Thymus (tissue), 11 donors: ENCODE measurements at regions not wholly inside any gene's neighbourhood (a gene's known extent, or its start where the extent isn't known, plus 50 kb on each side); places are given as distances from the start of the nearest gene placed in this dataset.

Experiments
- DNase-seq, 9 donors: peaks; one replicate each; pipeline ENCODE4 v3.0.0-alpha.2; 2013; ENCODE audit warnings: low spot score in 9 of 9, low read depth in 6 of 9, missing footprints in 1 of 9
- H3K27ac ChIP-seq, 2 donors: one replicate each; pipeline ENCODE4 v1.5.1; 2013; ENCODE audit warnings: control low read depth in 1 of 2, low read depth in 1 of 2, low read length in 1 of 2, mild to moderate bottlenecking in 1 of 2, moderate library complexity in 1 of 2
- H3K27me3 ChIP-seq, 2 donors: one replicate each; pipeline ENCODE4 v1.5.1; 2013; ENCODE audit warnings: low read length in 1 of 2; ENCODE audit not compliant: control insufficient read depth in 2 of 2, insufficient read depth in 1 of 2
- H3K36me3 ChIP-seq, 2 donors: one replicate each; pipeline ENCODE4 v1.5.1; 2013; ENCODE audit warnings: low read length in 1 of 2, mild to moderate bottlenecking in 1 of 2, moderate library complexity in 1 of 2; ENCODE audit not compliant: control insufficient read depth in 2 of 2, insufficient read depth in 2 of 2
- H3K4me1 ChIP-seq, 2 donors: one replicate each; pipeline ENCODE4 v1.5.1; 2013; ENCODE audit warnings: low read length in 2 of 2; ENCODE audit not compliant: control insufficient read depth in 2 of 2, insufficient read depth in 2 of 2
- H3K4me3 ChIP-seq, 2 donors: one replicate each; pipeline ENCODE4 v1.5.1; 2013; ENCODE audit warnings: low read length in 2 of 2, control low read depth in 1 of 2, mild to moderate bottlenecking in 1 of 2
- H3K9me3 ChIP-seq, 2 donors: one replicate each; pipeline ENCODE4 v1.5.1; 2013; ENCODE audit warnings: low read length in 1 of 2, mild to moderate bottlenecking in 1 of 2; ENCODE audit not compliant: control insufficient read depth in 2 of 2, insufficient read depth in 1 of 2
- WGBS: extraction: QIAGEN DNeasy Blood & Tissue Kit; methylation state at CpG from one replicate; pipeline ENCODE4 v1.1.7; 2013; 5-methylcytosine and 5-hydroxymethylcytosine counted together
- donor health status: healthy.

GRCh38 chr2:145141981-145142380 lies 622.1 kb upstream of the ZEB2 start:
- no peaks in the 10 kb centered on the region for H3K9me3 ChIP-seq
- H3K4me1 ChIP-seq = no peaks in the 10 kb centered on the region
- H3K4me3 ChIP-seq = no peak overlapping the region
- no peaks in the 10 kb centered on the region for H3K36me3 ChIP-seq
- no peak for DNase-seq
- H3K27ac ChIP-seq = no peak overlapping the region
- 93% methylated on average over 2 of the region's 2 CpGs for WGBS
- H3K27me3 ChIP-seq = no peaks in the 10 kb centered on the region

- H3K27me3 ChIP-seq = no peaks in the 10 kb centered on the region
- no peaks in the 10 kb centered on the region for H3K9me3 ChIP-seq
- no peaks in the 10 kb centered on the region for H3K36me3 ChIP-seq
- no peak for DNase-seq
- H3K4me1 ChIP-seq = no peaks in the 10 kb centered on the region
- no peak overlapping the region for H3K4me3 ChIP-seq
- WGBS = 96% methylated on average over 4 of the region's 4 CpGs
- no peak overlapping the region for H3K27ac ChIP-seq
Observed at GRCh38 chr2:145140658-145141057, 620.7 kb upstream of the ZEB2 start.

GRCh38 chr2:145138626-145139025 lies 618.7 kb upstream of the ZEB2 start:
- H3K9me3 ChIP-seq = no peaks in the 10 kb centered on the region
- no peak overlapping the region for H3K4me3 ChIP-seq
- no peaks in the 10 kb centered on the region for H3K36me3 ChIP-seq
- no peaks in the 10 kb centered on the region for H3K4me1 ChIP-seq
- 96% methylated on average over 2 of the region's 2 CpGs for WGBS
- no peaks in the 10 kb centered on the region for H3K27me3 ChIP-seq
- H3K27ac ChIP-seq = no peak overlapping the region
- DNase-seq = no peak

GRCh38 chr2:145137901-145138300 lies 618.0 kb upstream of the ZEB2 start:
- no peaks in the 10 kb centered on the region for H3K36me3 ChIP-seq
- DNase-seq = no peak
- WGBS = 97% methylated on average over 1 of the region's 1 CpG
- no peak overlapping the region for H3K27ac ChIP-seq
- no peaks in the 10 kb centered on the region for H3K4me1 ChIP-seq
- no peaks in the 10 kb centered on the region for H3K27me3 ChIP-seq
- no peaks in the 10 kb centered on the region for H3K9me3 ChIP-seq
- H3K4me3 ChIP-seq = no peak overlapping the region

GRCh38 chr2:145137211-145137610 lies 617.3 kb upstream of the ZEB2 start:
- no peak overlapping the region for H3K27ac ChIP-seq
- no peaks in the 10 kb centered on the region for H3K27me3 ChIP-seq
- H3K36me3 ChIP-seq = no peaks in the 10 kb centered on the region
- WGBS = 97% methylated on average over 4 of the region's 4 CpGs
- H3K4me3 ChIP-seq = no peak overlapping the region
- no peaks in the 10 kb centered on the region for H3K9me3 ChIP-seq
- DNase-seq = no peak
- no peaks in the 10 kb centered on the region for H3K4me1 ChIP-seq

GRCh38 chr2:145136702-145137101 lies 616.8 kb upstream of the ZEB2 start:
- H3K4me1 ChIP-seq = no peaks in the 10 kb centered on the region
- no peaks in the 10 kb centered on the region for H3K36me3 ChIP-seq
- 93% methylated on average over 1 of the region's 1 CpG for WGBS
- no peak overlapping the region for H3K4me3 ChIP-seq
- H3K9me3 ChIP-seq = no peaks in the 10 kb centered on the region
- no peak for DNase-seq
- H3K27me3 ChIP-seq = no peaks in the 10 kb centered on the region
- H3K27ac ChIP-seq = no peak overlapping the region

GRCh38 chr2:145126146-145126545 lies 606.2 kb upstream of the ZEB2 start:
- no peaks in the 10 kb centered on the region for H3K4me1 ChIP-seq
- no peak for DNase-seq
- over 99% methylated on average over 2 of the region's 2 CpGs for WGBS
- no peak overlapping the region for H3K4me3 ChIP-seq
- H3K9me3 ChIP-seq = no peaks in the 10 kb centered on the region
- no peak overlapping the region for H3K27ac ChIP-seq
- no peaks in the 10 kb centered on the region for H3K36me3 ChIP-seq
- no peaks in the 10 kb centered on the region for H3K27me3 ChIP-seq

GRCh38 chr2:145124085-145124484 lies 604.2 kb upstream of the ZEB2 start:
- Histone ChIP-seq H3K36me3 (no peaks in the 10 kb centered on the region), H3K9me3 (no peaks in the 10 kb centered on the region), H3K4me1 (no peaks in the 10 kb centered on the region), H3K4me3 (no peak overlapping the region), H3K27ac (no peak overlapping the region), H3K27me3 (no peaks in the 10 kb centered on the region)
- DNase-seq = no peak
- WGBS = 96% methylated on average over 4 of the region's 4 CpGs

- Histone ChIP-seq H3K27me3 (no peaks in the 10 kb centered on the region), H3K4me1 (no peaks in the 10 kb centered on the region), H3K4me3 (no peak overlapping the region), H3K27ac (no peak overlapping the region), H3K36me3 (no peaks in the 10 kb centered on the region), H3K9me3 (no peaks in the 10 kb centered on the region)
- no peak for DNase-seq
- 95% methylated on average over 2 of the region's 2 CpGs for WGBS
Observed at GRCh38 chr2:145123606-145124005, 603.7 kb upstream of the ZEB2 start.

GRCh38 chr2:145119225-145119624 lies 599.3 kb upstream of the ZEB2 start:
- Histone ChIP-seq H3K4me3 (no peak overlapping the region), H3K36me3 (no peaks in the 10 kb centered on the region), H3K4me1 (no peaks in the 10 kb centered on the region), H3K27me3 (no peaks in the 10 kb centered on the region), H3K27ac (no peak overlapping the region), H3K9me3 (no peaks in the 10 kb centered on the region)
- no peak for DNase-seq
- WGBS = 100% methylated on average over 1 of the region's 1 CpG
